Activated naive CD8-positive, alpha-beta T cell treated with anti-CD3 and anti-CD28 coated beads, Interleukin-2, amount 10 ng/mL, durations not matched to agents 7 days and 5 days (primary cell): ENCODE measurements at regions not wholly inside any gene's neighbourhood (a gene's known extent, or its start where the extent isn't known, plus 50 kb on each side); places are given as distances from the start of the nearest gene placed in this dataset.
"Not testable (repeated sequence)": the region's sequence is repeated elsewhere in the genome, so short reads cannot be mapped to it uniquely, and the experiment has no call there.

ENCODE experiments used
- ATAC-seq: fragments of 150-1000 bp; cut with Tn5 transposase; one replicate; pipeline ENCODE4 v1.10.0; 2021; ENCODE audit warnings: low read depth, moderate library complexity
- POLR2A ChIA-PET: fragments of 350-600 bp; sonication (Branson Sonifier 250); formaldehyde crosslinking; loops from one replicate; lab custom pipeline; 2021; ENCODE audit warnings: antibody characterized with exemption; lab: Charles Lee
- DNase-seq: peaks from one replicate; pipeline ENCODE4 v3.0.0; 2021
- H3K27ac Mint-ChIP-seq: one replicate; pipeline ENCODE4 v1.8.0; 2022; ENCODE audit warnings: mild to moderate bottlenecking, mixed read lengths
- H3K27me3 Mint-ChIP-seq: one replicate; pipeline ENCODE4 v1.8.0; 2022; ENCODE audit warnings: mild to moderate bottlenecking, moderate library complexity, mixed read lengths
- H3K36me3 Mint-ChIP-seq: one replicate; pipeline ENCODE4 v1.8.0; 2021; ENCODE audit warnings: mild to moderate bottlenecking, mixed read lengths
- H3K4me1 Mint-ChIP-seq: one replicate; pipeline ENCODE4 v1.8.0; 2021; ENCODE audit warnings: mixed read lengths
- H3K4me3 Mint-ChIP-seq: one replicate; pipeline ENCODE4 v1.8.0; 2022; ENCODE audit warnings: mild to moderate bottlenecking, moderate library complexity, mixed read lengths
- H3K9me3 Mint-ChIP-seq: one replicate; pipeline ENCODE4 v1.8.0; 2021; ENCODE audit warnings: mixed read lengths

GRCh38 chr14:71423481-71423880 is 508.7 kb upstream of the RGS6 start:
- H3K9me3 Mint-ChIP-seq: peaks cover 28% of the 10 kb centered on the region
- POLR2A ChIA-PET: no interaction called here

GRCh38 chr14:71424941-71425340 is 507.3 kb upstream of the RGS6 start:
- no peak overlapping the region for H3K4me3 Mint-ChIP-seq
- no peak overlapping the region for H3K27ac Mint-ChIP-seq
- ATAC-seq (no peak), DNase-seq (no peak)
- H3K4me1 Mint-ChIP-seq: peaks cover 10% of the 10 kb centered on the region
- POLR2A ChIA-PET: no interaction called here
- peaks cover 51% of the 10 kb centered on the region for H3K36me3 Mint-ChIP-seq
- no peaks in the 10 kb centered on the region for H3K27me3 Mint-ChIP-seq
- peaks cover 26% of the 10 kb centered on the region for H3K9me3 Mint-ChIP-seq

More at GRCh38 chr14:71423481-71423880, 508.7 kb upstream of the RGS6 start:
- Mint-ChIP-seq H3K36me3 (peaks cover 53% of the 10 kb centered on the region), H3K4me3 (no peak overlapping the region), H3K27ac (no peak overlapping the region), H3K27me3 (no peaks in the 10 kb centered on the region), H3K4me1 (peaks cover 8% of the 10 kb centered on the region)
- DNase-seq (no peak), ATAC-seq (no peak)

GRCh38 chr14:71426001-71426400 is 506.2 kb upstream of the RGS6 start:
- H3K4me1 Mint-ChIP-seq: peaks cover 16% of the 10 kb centered on the region
- POLR2A ChIA-PET: no interaction called here
- no peak overlapping the region for H3K27ac Mint-ChIP-seq
- no peaks in the 10 kb centered on the region for H3K27me3 Mint-ChIP-seq
- peaks cover 47% of the 10 kb centered on the region for H3K36me3 Mint-ChIP-seq
- DNase-seq: no peak
- H3K9me3 Mint-ChIP-seq: peaks cover 26% of the 10 kb centered on the region
- H3K4me3 Mint-ChIP-seq: no peak overlapping the region
- no peak for ATAC-seq

GRCh38 chr14:71429902-71430301 is 502.3 kb upstream of the RGS6 start:
- POLR2A ChIA-PET: no interaction called here
- ATAC-seq: no peak
- DNase-seq: no peak
- Mint-ChIP-seq H3K9me3 (peaks cover 15% of the 10 kb centered on the region), H3K36me3 (peaks cover 29% of the 10 kb centered on the region), H3K27ac (no peak overlapping the region), H3K27me3 (no peaks in the 10 kb centered on the region), H3K4me1 (peaks cover 19% of the 10 kb centered on the region), H3K4me3 (no peak overlapping the region)

- Mint-ChIP-seq H3K36me3 (peaks cover 25% of the 10 kb centered on the region), H3K4me1 (peaks cover 16% of the 10 kb centered on the region), H3K4me3 (no peak overlapping the region), H3K9me3 (peaks cover 15% of the 10 kb centered on the region), H3K27ac (no peak overlapping the region), H3K27me3 (no peaks in the 10 kb centered on the region)
- DNase-seq (no peak), ATAC-seq (no peak)
- POLR2A ChIA-PET: no interaction called here
These were observed 501.9 kb upstream of the RGS6 start for GRCh38 chr14:71430321-71430677.

GRCh38 chr14:71430678-71431376 is 501.4 kb upstream of the RGS6 start:
- H3K36me3 Mint-ChIP-seq: peaks cover 24% of the 10 kb centered on the region
- ATAC-seq (no peak), DNase-seq (no peak)
- no peaks in the 10 kb centered on the region for H3K27me3 Mint-ChIP-seq
- peaks cover 17% of the 10 kb centered on the region for H3K4me1 Mint-ChIP-seq
- no peak overlapping the region for H3K4me3 Mint-ChIP-seq
- peaks cover 18% of the 10 kb centered on the region for H3K9me3 Mint-ChIP-seq
- POLR2A ChIA-PET: interaction anchor here (0.5 kb wide), 1 partner anchor 179 kb away, joined by 5 read pairs; no protein-coding TSS in a partner anchor
- no peak overlapping the region for H3K27ac Mint-ChIP-seq

GRCh38 chr14:71432334-71433110 is 499.7 kb upstream of the RGS6 start:
- Mint-ChIP-seq H3K4me3 (no peak overlapping the region), H3K27me3 (no peaks in the 10 kb centered on the region), H3K4me1 (peaks cover 16% of the 10 kb centered on the region), H3K36me3 (peaks cover 8% of the 10 kb centered on the region), H3K27ac (no peak overlapping the region), H3K9me3 (peaks cover 6% of the 10 kb centered on the region)
- POLR2A ChIA-PET: no interaction called here
- ATAC-seq (no peak), DNase-seq (no peak)

- Mint-ChIP-seq H3K27ac (no peak overlapping the region), H3K36me3 (peaks cover 9% of the 10 kb centered on the region), H3K27me3 (no peaks in the 10 kb centered on the region), H3K4me1 (peaks cover 17% of the 10 kb centered on the region), H3K4me3 (no peak overlapping the region), H3K9me3 (peaks cover 4% of the 10 kb centered on the region)
- POLR2A ChIA-PET: no interaction called here
- ATAC-seq (no peak), DNase-seq (no peak)
These were observed 498.9 kb upstream of the RGS6 start for GRCh38 chr14:71433303-71433702.

GRCh38 chr14:71435641-71436040 is 496.6 kb upstream of the RGS6 start:
- Mint-ChIP-seq H3K4me1 (peaks cover 13% of the 10 kb centered on the region), H3K36me3 (peaks cover 11% of the 10 kb centered on the region)
- ATAC-seq, POLR2A ChIA-PET, DNase-seq, H3K9me3 Mint-ChIP-seq, H3K27ac Mint-ChIP-seq, H3K27me3 Mint-ChIP-seq, H3K4me3 Mint-ChIP-seq: not testable (repeated sequence)

- Mint-ChIP-seq H3K27me3 (no peaks in the 10 kb centered on the region), H3K9me3 (peaks cover 6% of the 10 kb centered on the region), H3K4me3 (no peak overlapping the region), H3K27ac (no peak overlapping the region), H3K36me3 (peaks cover 13% of the 10 kb centered on the region), H3K4me1 (peaks cover 10% of the 10 kb centered on the region)
- POLR2A ChIA-PET: no interaction called here
- DNase-seq: no peak
- no peak for ATAC-seq
These were observed 494.4 kb upstream of the RGS6 start for GRCh38 chr14:71437870-71438269.

- no peaks in the 10 kb centered on the region for H3K27me3 Mint-ChIP-seq
- peaks cover 6% of the 10 kb centered on the region for H3K9me3 Mint-ChIP-seq
- peaks cover 9% of the 10 kb centered on the region for H3K4me1 Mint-ChIP-seq
- no peak overlapping the region for H3K27ac Mint-ChIP-seq
- no peak for DNase-seq
- H3K4me3 Mint-ChIP-seq: no peak overlapping the region
- POLR2A ChIA-PET: no interaction called here
- ATAC-seq: no peak
- H3K36me3 Mint-ChIP-seq: peaks cover 13% of the 10 kb centered on the region
These were observed 493.5 kb upstream of the RGS6 start for GRCh38 chr14:71438684-71439083.

GRCh38 chr14:71441126-71441525 is 491.1 kb upstream of the RGS6 start:
- no peak for DNase-seq

GRCh38 chr14:71444030-71444822 is 488.0 kb upstream of the RGS6 start:
- H3K4me1 Mint-ChIP-seq: peaks cover 2% of the 10 kb centered on the region
- H3K27ac Mint-ChIP-seq: no peak overlapping the region
- ATAC-seq (no peak), DNase-seq (no peak)
- H3K9me3 Mint-ChIP-seq: peaks cover 2% of the 10 kb centered on the region
- H3K36me3 Mint-ChIP-seq: peaks cover 5% of the 10 kb centered on the region
- no peak overlapping the region for H3K4me3 Mint-ChIP-seq
- POLR2A ChIA-PET: no interaction called here
- H3K27me3 Mint-ChIP-seq: no peaks in the 10 kb centered on the region

More at GRCh38 chr14:71441126-71441525, 491.1 kb upstream of the RGS6 start:
- no peaks in the 10 kb centered on the region for H3K27me3 Mint-ChIP-seq
- H3K4me3 Mint-ChIP-seq: no peak overlapping the region
- H3K27ac Mint-ChIP-seq: no peak overlapping the region
- H3K9me3 Mint-ChIP-seq: peaks cover 2% of the 10 kb centered on the region
- POLR2A ChIA-PET: no interaction called here
- ATAC-seq: no peak
- H3K4me1 Mint-ChIP-seq: peaks cover 7% of the 10 kb centered on the region
- H3K36me3 Mint-ChIP-seq: peaks cover 7% of the 10 kb centered on the region
